IMR-90 (cell line): ENCODE measurements at regions not wholly inside any gene's neighbourhood (a gene's known extent, or its start where the extent isn't known, plus 50 kb on each side); places are given as distances from the start of the nearest gene placed in this dataset.

ENCODE experiments used
- BHLHE40 ChIP-seq: fragments of 150-350 bp; IDR thresholded peaks from 2 replicates; pipeline ENCODE4 v1.6.1; 2016; ENCODE audit warnings: mild to moderate bottlenecking, low read depth, low read length
- CEBPB ChIP-seq: IDR thresholded peaks from 2 replicates; pipeline ENCODE4 v1.6.1; 2012; ENCODE audit warnings: low read depth, low read length, improper control_type of control experiment
- MXI1 ChIP-seq: IDR thresholded peaks from 2 replicates; pipeline ENCODE4 v1.6.1; 2012; ENCODE audit warnings: low read depth, mild to moderate bottlenecking, low read length, moderate library complexity, borderline replicate concordance
- POLR2A ChIP-seq: IDR thresholded peaks from 2 replicates; pipeline ENCODE4 v1.6.1; 2012; ENCODE audit warnings: mild to moderate bottlenecking, low read depth, low read length
- RAD21 ChIP-seq: IDR thresholded peaks from 2 replicates; pipeline ENCODE4 v1.6.1; 2012; ENCODE audit warnings: low read length, improper control_type of control experiment
- RFX5 ChIP-seq: IDR thresholded peaks from 2 replicates; pipeline ENCODE4 v1.8.0; 2012; ENCODE audit warnings: low read depth, mild to moderate bottlenecking, low read length, moderate library complexity
- SMC3 ChIP-seq: fragments of 150-350 bp; IDR thresholded peaks from 2 replicates; pipeline ENCODE4 v1.6.1; 2016; ENCODE audit warnings: low read depth, mild to moderate bottlenecking, antibody characterized with exemption, low read length, moderate library complexity
- TF ChIP-seq, protein P1 (sequence below): conservative IDR thresholded peaks from 2 replicates; pipeline ENCODE4 v1.5.1; 2012; ENCODE audit warnings: mild to moderate bottlenecking, low read depth, low read length, improper control_type of control experiment
- TF ChIP-seq, protein P2 (sequence below): fragments of 150-350 bp; IDR thresholded peaks from 2 replicates; pipeline ENCODE4 v1.6.1; 2017; ENCODE audit warnings: mild to moderate bottlenecking, antibody characterized with exemption, low read length, low read depth
- TF ChIP-seq, protein P3 (sequence below): fragments of 150-350 bp; IDR thresholded peaks from 2 replicates; pipeline ENCODE4 v1.6.1; 2016; ENCODE audit warnings: low read depth, mild to moderate bottlenecking, low read length, moderate library complexity, borderline replicate concordance

DNA sequence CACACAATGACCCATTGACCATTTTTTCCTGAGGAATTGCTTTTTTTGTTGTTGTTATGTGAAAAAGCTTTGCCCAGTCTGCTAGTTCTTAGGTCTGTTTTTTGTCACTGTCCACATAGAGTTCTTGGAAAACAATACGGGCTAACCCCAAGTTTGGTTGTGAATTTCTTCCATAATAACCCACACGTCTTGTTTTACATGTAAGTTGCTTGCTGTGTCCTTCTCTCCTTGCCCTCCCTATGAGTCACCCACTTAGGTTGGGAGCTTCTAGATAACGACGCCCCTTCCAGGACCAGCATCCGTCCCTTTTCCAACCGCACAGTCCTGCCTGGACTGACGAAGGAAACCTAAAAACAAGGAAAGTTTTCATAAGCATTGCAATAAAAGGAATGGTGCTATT, 175.3 kb upstream of the HS3ST3A1 start:
- no peak for TF ChIP-seq RAD21
- TF ChIP-seq, protein P1, sequence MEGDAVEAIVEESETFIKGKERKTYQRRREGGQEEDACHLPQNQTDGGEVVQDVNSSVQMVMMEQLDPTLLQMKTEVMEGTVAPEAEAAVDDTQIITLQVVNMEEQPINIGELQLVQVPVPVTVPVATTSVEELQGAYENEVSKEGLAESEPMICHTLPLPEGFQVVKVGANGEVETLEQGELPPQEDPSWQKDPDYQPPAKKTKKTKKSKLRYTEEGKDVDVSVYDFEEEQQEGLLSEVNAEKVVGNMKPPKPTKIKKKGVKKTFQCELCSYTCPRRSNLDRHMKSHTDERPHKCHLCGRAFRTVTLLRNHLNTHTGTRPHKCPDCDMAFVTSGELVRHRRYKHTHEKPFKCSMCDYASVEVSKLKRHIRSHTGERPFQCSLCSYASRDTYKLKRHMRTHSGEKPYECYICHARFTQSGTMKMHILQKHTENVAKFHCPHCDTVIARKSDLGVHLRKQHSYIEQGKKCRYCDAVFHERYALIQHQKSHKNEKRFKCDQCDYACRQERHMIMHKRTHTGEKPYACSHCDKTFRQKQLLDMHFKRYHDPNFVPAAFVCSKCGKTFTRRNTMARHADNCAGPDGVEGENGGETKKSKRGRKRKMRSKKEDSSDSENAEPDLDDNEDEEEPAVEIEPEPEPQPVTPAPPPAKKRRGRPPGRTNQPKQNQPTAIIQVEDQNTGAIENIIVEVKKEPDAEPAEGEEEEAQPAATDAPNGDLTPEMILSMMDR, result no peak
- TF ChIP-seq, protein P2, sequence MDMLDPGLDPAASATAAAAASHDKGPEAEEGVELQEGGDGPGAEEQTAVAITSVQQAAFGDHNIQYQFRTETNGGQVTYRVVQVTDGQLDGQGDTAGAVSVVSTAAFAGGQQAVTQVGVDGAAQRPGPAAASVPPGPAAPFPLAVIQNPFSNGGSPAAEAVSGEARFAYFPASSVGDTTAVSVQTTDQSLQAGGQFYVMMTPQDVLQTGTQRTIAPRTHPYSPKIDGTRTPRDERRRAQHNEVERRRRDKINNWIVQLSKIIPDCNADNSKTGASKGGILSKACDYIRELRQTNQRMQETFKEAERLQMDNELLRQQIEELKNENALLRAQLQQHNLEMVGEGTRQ, result no peak
- TF ChIP-seq, protein P3, sequence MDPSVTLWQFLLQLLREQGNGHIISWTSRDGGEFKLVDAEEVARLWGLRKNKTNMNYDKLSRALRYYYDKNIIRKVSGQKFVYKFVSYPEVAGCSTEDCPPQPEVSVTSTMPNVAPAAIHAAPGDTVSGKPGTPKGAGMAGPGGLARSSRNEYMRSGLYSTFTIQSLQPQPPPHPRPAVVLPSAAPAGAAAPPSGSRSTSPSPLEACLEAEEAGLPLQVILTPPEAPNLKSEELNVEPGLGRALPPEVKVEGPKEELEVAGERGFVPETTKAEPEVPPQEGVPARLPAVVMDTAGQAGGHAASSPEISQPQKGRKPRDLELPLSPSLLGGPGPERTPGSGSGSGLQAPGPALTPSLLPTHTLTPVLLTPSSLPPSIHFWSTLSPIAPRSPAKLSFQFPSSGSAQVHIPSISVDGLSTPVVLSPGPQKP, result no peak
- TF ChIP-seq POLR2A, result no peak
- TF ChIP-seq RFX5, result no peak
- no peak for TF ChIP-seq CEBPB
- TF ChIP-seq MXI1, result no peak
- no peak for TF ChIP-seq SMC3
- no peak for TF ChIP-seq BHLHE40
